HG03521 (cell line): ENCODE measurements at regions not wholly inside any gene's neighbourhood (a gene's known extent, or its start where the extent isn't known, plus 50 kb on each side); places are given as distances from the start of the nearest gene placed in this dataset.

Experiments used
- ATAC-seq: cut with Tn5 transposase; IDR thresholded peaks from one replicate; pipeline ENCODE4 v1.9.1; 2021; ENCODE audit warnings: mild to moderate bottlenecking, moderate library complexity; ENCODE audit not compliant: unreplicated experiment

DNA sequence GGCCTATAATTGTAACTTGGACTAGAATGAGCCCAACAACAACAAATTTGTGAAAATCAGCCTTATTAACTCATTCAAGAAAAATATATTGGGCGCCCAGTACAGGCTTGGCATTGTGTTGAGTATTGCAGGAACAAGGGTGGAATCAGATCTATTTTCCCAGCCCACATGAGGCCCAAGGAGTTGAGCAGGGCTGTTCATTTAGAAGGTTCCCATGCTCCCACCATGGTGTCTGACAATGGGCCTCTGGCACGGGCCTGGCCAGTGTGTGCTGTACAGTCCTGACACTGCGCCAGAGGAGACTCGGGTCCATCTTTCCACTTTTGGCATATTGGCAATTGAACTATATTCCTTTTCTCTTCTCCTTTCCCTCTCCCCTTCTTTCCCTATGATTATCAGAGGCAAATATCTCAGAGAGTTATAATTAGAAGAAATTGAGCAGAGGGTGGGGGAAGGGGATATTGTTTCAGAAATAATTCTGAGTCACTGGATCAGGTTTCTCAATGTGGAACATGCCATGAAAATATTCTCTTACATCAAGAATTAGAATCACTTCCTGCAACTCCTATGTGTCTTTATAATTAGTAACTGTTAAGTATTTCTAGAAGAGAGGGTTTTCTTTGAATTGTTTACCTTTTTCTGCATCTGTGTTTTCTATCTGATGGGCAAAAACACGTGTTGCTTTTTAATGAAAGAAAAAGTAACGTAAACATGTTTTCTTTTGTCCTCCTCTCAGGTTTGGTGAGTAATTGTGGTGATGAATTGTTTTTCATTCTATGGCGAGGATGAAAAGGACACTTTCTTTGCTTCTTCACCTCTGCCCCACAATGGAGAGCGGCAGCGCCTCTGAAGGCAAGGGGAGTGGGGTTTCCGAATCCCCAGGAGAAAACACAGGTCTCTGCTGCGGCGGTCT lies 209.4 kb downstream of the FOXA2 start:
- no peak for ATAC-seq

DNA sequence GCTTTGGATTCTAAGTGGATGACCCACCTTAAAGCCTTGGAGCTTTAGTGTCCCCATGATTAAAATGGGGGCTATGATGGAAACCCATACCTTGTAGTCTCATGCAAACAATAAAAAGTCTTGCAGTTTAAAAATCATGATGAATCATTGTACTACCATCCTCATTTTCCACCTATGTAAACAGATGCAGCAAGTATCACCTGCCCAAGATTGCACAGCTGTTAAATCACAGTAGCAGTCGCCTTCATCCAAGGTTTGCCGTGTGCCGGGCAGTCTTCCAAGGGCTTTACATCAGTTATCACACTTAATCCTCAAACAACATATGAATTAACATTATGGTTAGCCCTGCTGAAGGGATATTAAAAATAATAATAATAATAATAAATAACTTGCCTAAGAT lies 210.3 kb downstream of the FOXA2 start:
- ATAC-seq, result no peak

DNA sequence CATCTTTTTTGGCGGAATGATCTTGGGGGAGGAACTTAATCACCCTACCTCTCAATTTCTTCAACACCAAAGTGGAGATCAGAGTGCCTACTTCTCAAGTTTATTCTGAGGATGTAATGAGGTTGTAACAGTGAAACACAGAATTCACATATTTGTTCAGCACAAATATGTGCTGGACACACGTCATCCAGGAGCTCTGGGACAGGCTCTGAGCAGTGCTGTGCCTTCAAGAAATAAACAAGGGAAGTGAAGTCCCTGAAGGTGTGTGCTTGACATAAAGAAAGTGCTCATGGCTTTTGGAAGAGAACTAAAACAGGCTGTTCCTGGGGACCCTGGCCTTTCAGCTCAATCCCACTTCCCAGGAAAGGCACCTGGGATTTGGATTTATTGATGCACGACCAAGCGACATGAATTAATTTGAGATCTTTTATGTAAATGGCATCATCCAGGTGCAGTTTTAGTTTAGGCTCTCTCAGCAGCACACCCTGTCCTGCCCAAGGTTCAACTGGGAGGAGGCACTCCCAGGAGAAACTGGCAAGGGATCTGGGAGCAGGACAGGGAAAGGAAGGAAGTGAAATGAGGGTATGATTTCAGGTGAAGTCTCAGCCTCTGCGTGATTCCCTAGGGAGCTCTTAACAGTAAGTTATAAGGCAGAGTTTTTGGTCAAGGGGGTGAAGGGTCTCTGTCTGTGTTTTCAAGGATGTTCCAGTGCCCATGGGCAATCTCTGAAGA lies 211.0 kb downstream of the FOXA2 start:
- no peak for ATAC-seq

DNA sequence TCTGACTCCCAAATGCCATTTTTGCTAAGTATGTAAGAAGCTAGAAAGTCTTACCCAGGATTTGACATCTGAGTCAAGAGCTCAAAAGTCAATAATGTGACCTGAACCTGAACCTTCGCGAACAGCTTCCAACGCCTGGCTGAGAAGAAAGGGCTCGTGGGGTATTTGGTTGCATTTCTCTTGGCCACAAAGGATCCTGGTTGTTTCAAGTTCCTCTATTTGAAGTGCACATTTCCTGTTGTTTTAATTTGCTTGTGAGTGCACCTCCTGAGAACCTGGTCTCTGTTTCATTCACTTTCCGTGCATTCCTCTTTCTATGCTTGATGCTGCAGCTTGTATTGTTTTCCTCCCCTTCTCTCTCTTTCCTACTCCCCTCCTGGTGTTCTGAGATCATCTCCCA lies 212.5 kb downstream of the FOXA2 start:
- peak; percentile 84 for ATAC-seq

DNA sequence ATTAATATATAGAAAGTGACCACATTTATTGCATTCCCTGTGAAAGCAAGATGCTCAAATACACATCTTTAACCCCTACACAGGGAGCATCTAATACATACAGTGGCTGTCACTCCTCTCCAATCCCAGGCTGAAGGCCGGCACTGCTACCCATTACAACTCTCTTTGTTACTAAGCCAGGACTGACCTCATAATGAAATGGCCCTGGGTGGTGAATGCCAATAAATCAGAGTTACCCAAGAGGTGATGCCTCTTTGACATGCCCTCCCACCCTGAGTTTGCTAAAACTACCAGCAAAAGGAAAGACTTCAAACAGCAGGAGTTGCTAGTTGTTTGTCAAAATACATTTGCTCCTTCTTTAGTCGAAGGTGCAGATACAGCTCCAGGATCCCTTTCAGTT lies 214.2 kb downstream of the FOXA2 start:
- ATAC-seq, result no peak

DNA sequence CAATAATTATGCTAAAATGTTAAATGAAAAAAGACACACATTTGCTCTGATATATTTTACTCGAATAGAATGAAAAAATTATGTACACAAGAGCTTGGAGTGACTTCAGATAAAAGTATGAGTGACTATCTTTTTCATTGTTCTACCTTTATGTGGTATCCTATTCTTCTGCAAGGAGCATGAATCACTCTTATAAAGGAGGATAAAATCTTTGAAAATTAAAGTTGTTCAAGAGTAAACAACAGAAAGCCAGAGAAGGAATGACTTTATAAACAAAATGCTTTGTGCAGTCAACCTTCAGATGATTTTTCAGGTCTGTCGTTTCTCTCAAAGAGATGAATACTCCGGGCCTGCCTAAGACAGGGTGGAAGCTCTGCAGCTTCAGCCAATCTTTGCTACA lies 215.3 kb downstream of the FOXA2 start:
- no peak for ATAC-seq

DNA sequence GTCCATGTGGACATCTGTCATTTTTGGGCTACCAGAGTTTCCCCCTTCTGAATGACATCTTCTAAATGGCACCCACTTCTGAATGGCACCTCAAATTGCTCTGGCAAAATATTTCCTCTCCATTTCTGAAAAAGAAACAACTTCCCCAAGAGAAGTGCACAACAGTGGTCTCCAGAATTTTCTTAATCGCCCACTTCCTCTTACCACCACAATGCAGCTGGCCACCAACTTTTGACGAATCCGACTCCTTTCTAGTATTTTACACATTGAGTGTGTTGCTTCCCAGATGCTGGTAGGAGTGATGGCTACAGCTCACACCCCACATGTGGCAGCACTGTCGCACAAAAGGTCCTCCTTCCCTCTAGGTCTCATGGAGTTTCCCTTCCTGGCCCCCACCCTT lies 216.1 kb downstream of the FOXA2 start:
- no peak for ATAC-seq

DNA sequence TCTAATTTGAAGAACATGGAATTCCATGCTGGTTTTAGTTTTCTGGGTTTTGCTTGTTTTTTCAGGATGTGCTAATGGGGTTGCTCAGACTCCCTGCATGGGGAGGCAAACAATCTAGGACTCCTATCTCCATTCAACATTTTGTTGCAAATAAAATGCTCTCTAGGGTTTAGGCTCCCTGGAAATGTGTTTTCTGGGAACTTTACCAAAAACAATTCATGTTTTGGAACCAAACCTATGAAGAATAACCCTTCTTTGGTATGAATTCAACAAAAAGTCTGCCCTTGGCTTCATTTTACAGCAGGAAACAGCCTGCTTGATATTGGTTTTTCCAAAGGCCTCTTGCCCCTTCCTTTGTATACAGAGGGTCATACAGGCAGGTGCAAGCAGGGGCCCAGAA lies 217.7 kb downstream of the FOXA2 start:
- no peak for ATAC-seq

DNA sequence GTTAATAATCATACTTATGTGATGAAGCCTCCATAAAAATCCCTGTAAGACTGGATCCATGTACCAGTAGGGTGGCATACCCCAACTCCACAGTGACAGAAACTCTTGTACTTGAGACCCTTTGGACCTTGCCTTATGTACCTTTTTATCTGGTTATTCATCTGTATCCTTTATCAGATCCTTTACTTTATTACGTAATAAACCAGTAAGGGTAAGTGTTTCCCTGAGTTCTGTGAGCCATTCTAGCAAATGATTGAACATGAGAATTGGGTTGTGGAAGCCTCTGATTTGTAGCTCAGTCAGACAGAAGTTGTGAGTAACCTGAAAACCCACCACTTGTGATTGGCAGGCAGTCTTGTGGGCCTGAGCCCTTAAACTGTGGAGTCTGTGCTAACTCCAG lies 229.7 kb downstream of the FOXA2 start:
- ATAC-seq, result no peak

DNA sequence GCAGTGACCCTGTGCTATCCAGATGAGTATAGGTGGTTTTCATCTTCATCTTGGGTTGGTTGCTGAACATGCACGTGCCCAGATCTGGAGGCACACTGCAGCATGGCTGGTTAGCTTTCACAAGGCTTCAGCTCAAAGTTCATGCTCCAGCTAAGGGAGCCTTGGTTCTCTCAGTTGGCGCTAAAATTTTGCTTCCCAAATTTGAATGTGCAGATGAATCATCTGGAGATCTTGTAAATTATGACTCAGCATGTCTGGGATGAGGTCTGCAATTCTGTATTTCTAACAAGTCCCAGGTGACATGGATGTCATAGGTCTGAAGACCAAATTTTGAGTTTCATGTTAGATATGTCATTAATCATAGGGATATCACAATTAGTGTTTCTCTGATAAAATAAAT lies 230.8 kb downstream of the FOXA2 start:
- no peak for ATAC-seq

DNA sequence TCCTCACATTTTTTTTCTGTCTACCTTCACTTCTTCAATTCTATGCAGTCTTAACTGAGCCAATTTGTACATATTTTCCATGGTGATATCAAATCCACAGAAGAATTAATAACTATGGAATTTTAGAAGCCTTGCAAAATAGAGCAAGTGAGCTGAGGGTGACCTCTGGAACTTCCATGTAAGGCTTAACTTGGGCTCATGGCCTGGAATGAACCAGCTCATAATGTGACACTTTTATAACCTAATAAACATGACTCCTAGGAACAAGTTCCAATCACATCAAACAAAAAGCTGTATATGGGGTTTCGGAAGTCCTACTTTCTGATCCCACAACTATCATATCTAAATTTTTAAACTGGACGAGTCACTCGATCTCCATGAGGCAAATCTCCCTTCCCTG lies 232.4 kb downstream of the FOXA2 start:
- ATAC-seq, result no peak

DNA sequence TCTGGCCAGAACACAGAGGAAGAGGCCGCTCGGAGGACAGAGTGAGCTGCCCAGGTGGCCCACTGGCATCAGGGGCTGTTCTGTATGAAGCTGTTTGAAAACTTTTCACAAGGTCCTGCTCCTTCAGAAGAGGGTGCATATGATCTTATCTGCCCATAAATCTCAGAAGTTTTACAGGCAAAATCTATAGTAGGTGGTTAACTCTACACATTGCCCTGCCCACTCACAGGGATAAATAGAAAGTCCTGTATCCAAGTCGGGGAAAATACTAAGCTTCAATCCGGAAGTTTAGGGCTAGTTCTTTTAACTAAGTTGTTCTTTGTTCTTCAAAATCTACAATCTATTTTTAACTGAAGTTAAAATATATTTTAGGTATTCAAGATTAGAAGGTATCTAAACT lies 233.7 kb downstream of the FOXA2 start:
- no peak for ATAC-seq

DNA sequence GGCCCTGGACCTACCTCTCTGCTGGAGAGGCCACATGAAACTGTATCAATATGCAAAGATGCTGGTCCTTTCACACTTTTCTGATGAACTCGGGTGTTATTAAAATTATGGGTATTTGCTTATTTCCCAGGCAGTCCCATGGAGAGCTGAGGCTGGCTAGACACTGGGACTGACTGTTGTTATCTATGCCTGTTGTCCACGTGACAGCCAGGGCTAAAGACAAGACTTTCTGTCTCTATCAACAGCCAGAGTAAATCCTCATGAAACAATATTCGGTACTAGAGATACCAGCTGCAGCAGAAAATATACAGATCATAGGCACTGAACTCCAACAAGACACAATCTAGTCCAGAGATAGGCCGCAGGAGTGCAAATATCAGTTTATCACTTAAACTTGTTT lies 236.4 kb downstream of the FOXA2 start:
- ATAC-seq, result no peak

DNA sequence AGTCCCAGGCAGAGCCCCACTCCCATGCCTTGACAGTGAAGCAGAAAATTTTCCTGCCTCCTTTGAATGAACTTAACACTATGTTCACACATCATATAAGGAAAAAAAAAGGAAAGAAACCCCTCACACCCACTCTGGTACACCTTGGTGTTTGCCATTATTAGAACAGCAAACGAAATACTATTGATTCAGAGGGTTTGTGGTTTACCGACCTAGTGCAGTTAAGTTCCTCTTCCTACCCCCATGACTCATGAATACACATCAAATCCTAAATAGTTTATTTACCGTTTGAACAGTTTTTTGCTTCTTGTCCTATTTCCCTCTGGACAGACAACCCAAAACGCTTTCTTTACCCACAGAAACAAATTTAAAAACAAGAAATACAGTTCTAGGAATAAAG lies 237.7 kb downstream of the FOXA2 start:
- ATAC-seq, result peak; percentile 48

DNA sequence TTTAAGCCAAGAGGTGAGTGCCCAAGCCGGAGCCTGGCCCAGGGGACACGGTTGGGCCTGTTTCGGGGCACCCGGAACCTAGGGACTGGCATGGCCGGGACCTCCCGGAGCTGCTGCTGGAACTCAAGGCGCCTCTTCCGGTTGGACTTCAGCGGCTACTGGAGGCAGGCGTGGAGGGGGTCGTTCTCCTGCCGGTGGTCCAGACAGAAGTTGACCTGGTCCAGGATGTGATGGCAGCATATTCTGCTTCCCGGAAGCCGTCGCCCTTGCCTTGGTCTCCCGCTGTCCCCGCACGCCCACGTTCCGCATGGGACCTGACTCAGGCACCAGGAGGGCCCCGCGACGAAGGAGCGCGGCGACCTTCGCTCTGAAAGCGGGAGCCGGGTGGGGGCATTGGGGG lies 240.8 kb downstream of the FOXA2 start:
- no peak for ATAC-seq

DNA sequence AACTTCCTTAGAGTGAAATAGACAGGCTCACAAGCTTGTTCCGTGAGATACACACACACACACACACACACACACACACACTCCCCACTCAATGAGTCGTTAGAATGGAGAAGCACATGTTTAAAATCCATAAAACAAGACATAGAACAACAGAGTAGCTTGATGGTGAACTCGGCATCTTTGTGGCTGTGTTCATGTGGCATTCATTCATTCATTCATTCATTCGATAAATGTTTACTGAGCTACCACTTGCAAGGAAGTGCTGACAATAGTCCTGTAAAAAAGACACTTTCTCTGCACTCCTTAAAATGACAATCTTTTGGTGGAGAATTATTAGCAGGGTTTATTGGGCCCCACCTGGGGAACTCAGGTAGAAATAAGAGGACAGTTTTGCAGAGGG lies 242.0 kb downstream of the FOXA2 start:
- no peak for ATAC-seq

DNA sequence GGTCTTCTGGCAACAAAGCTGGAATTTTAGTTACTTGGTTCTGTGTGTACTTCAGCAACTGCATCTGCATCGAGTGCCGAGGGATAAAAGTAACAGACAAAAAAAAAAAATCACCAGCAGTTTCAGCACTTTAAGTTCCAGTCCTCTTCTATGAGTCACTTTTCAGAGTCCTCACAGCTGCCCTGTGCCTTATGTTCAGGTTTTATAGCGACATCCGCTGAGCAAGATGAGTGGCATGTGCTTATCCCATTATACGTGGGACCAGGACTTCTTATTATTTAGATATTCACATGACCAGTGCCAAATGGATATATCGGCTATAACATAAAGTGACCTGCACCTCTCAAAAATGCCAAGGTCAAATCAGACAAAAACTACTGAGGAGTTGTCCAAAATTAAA lies 242.9 kb downstream of the FOXA2 start:
- no peak for ATAC-seq

DNA sequence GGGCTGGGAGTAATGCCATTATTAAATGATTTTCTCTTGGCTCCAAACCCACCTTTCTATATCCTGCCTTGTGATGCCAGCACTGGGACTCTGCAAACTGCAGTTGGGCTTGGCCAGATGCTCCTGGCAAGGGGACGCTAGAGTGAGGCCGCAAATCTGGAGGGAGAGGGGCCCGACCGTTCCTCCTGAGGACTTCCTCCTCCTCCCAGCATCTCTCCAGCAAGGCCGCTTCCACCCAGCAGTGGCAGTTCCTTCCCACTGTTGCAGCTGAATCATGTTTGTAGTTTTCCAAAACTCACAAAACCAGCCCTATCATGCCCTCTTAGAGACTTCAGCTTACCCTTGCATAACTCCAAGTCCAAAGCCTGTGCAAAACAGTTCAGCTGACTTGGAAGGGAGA lies 244.4 kb downstream of the FOXA2 start:
- no peak for ATAC-seq

DNA sequence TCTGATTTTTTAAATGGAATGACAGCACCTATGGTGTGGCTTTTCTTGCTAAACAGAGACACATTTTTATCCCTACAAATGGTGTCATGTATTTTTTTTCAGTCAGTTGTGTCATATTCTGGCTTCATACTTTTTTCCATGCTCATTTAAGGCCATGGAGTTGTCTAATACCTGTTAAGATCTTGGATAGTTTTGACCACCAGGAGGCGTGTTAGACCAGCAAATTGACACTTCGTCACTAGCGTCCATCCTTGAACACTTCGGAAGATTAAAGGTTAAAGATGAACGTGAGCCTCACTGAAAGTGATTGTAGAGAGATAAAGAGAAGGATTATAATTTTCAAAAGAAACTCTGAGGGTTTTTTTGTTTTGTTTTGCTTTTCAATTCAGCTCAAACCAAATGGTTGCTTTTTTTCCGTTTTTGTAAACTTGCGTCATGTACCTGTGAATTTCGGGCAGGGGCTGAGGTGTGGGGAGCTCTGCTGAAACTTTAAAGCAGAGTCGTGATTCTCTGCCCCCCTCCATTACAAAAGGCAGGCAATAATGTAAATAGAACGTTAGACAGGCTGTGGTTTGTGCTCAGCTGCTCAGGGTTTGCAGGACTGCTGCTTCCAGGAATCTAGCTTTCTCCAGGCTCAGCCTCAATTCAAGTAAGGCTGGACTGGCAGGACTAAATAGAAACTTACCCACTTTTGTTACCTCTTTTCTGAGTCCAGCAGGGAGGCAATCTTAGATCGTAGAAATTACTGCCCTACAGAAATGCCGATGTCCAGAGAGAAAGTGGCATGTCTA lies 245.1 kb downstream of the FOXA2 start:
- no peak for ATAC-seq

DNA sequence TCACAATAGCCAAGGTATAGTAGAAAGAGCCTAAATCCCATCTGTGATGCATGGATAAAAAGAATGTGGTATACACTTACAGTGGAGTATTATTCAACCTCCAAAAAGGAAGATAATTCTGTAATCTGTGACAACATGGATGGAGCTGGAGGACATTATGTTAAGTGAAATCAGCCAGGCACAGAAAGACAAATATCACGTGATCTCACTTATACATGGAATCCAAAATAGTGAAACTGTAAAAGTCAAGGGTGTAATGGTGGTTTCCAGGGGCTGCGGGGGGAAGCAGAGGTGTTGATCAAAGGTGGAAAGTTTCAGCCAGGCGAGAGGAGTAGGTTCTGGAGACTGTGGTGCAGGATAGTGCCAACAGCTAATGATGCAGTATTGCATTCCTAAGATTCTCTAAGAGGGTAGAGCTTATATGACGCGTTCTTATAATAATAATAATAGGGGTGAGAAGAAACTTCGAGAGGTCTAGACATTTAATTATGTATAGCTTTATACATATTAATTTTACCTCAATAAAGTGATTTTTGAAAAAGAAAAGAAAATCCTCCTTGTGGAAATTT lies 246.1 kb downstream of the FOXA2 start:
- ATAC-seq, result no peak

DNA sequence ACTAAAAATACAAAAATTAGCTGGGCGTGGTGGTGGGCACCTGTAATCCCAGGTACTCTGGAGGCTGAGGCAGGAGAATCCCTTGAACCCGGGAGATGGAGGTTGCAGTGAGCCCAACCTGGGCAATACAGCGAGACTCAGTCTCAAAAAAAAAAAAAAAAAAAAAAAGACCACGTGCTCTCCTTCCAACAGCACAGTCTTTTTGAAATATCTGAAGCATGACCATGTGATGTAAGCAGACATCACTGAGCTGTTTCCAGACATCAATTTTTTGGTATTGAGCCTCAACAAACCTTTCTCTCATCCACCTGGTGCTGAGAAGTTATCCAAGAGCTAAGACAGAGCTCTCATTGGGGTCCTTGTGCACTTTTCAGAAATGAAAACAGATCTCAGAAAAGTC lies 249.2 kb downstream of the FOXA2 start:
- no peak for ATAC-seq
